GM21381 (cell line): ENCODE measurements at regions not wholly inside any gene's neighbourhood (a gene's known extent, or its start where the extent isn't known, plus 50 kb on each side); places are given as distances from the start of the nearest gene placed in this dataset.
"Not testable (repeated sequence)": the region's sequence is repeated elsewhere in the genome, so short reads cannot be mapped to it uniquely, and the experiment has no call there.

Experiments
- ATAC-seq: cut with Tn5 transposase; IDR thresholded peaks from one replicate; pipeline ENCODE4 v1.9.1; 2021; ENCODE audit warnings: mild to moderate bottlenecking, moderate library complexity; ENCODE audit not compliant: unreplicated experiment

DNA sequence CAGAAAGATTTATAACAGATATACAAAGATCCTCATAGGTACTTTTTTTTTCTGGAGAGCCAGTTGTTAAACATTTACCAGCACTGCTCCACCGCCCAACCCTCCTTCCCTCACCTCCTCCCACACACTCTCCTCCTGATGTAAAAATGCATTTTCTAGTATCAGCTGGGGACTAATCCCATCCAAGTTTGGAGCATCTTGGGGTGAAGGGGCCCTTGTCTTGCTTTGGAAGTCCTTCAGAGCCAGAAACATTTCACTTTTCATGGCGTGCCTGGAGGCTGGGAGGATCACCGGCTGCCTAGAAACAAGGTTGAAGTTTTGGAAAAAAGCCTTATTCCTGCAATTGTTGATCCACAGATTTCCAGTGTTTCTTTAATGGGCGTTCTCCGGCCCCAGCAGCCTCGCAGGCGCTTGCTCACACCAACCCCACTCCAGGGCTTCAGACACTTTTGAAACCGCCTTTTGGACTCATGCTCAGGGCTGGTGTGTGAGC, 165.1 kb upstream of the AFDN start:
- no peak for ATAC-seq

- ATAC-seq, result no peak
Measured at GRCh38 chr6:167662075-167662880, 164.4 kb upstream of the AFDN start.

- no peak for ATAC-seq
Measured at GRCh38 chr6:167662881-167663205, 163.9 kb upstream of the AFDN start.

- ATAC-seq, result no peak
Measured at GRCh38 chr6:167663316-167663715, 163.4 kb upstream of the AFDN start.

GRCh38 chr6:167663784-167664443, 162.8 kb upstream of the AFDN start:
- no peak for ATAC-seq

DNA sequence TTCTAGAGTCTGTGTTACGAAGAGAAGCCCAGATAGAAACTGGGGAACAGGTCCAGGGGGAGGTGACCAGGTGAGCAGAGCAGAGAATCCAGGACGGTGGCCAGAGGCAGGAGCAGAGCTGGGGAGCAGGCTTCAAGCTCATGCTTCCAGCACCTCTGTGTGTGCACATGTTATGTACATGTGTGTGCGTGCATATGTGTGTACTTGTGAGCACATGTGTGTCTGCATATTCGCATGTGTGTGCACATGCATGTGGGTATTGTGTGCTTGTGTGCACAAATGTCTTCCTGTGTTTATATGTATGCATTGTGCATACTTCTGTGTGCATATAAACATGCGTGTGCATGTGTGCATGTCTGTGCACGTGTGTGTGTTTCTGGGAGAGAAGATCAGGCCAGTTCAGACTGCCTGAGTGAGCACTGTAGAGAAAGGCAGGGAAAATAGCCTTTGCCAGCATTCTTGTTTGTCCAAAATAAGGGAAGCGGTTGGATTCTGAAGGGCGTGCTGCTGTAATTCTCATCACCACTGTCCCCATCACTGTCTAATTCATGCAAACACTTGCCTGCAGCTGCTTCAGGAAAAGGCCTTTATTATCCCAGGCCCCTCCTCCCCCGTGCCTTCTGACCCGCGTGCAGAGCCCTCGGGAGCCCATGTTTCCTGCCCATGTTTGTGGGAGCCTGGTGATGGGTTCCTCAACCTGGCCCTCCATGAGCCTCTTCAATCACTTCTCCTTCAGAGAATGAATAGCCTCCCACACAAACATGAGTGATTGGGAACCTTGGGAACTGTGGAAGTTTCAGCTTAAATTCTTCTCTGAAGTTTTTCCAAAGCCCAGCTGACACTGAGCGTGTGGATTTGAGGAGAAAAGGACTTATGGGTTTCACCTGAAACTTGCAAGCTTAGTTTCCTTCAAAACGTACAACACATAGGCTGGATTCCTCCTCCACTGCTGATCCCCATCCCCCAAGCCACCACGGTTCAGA, 161.7 kb upstream of the AFDN start:
- ATAC-seq, result no peak

GRCh38 chr6:167665698-167666330, 160.9 kb upstream of the AFDN start:
- no peak for ATAC-seq

- no peak for ATAC-seq
Measured at GRCh38 chr6:167666571-167667203, 160.0 kb upstream of the AFDN start.

DNA sequence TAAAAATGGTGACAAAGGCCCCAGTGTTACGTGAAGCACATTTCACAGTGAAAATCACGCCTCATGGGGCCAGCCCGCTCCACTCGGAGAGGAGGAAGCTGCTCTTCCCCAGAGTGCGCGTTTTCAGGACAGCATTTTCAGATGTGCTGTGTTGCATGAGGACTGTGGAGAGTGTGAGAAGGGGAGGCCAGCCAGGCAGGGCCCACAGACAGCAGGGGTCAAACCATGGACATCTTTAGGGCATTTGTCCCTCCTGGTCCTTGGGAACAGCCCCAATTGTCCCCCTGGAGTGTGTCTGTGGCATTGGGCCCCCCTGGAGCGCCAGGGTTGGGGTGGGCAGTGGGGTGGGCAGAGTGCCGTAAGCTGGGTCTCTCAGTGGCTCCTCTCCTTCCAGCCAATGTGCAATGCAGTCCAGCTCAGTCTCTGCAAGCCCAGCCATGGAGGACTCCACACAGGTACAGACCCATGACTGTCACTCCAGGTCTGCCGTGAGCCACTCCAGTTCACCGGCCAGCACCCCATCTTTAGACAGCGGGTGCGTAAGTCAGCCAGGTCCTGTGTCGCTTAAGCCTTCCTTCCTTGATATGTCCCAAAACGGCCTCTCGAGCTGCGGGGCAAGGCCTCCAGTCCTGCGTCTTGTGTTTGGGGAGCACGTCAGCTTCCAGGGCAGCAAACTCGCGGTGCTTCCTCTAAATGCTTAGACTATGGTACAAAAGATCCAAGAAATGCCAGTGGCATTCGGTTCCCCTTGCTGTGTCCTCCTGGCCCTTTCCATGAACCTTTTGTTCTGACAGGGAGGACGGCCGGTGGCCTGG, 159.3 kb upstream of the AFDN start:
- no peak for ATAC-seq

DNA sequence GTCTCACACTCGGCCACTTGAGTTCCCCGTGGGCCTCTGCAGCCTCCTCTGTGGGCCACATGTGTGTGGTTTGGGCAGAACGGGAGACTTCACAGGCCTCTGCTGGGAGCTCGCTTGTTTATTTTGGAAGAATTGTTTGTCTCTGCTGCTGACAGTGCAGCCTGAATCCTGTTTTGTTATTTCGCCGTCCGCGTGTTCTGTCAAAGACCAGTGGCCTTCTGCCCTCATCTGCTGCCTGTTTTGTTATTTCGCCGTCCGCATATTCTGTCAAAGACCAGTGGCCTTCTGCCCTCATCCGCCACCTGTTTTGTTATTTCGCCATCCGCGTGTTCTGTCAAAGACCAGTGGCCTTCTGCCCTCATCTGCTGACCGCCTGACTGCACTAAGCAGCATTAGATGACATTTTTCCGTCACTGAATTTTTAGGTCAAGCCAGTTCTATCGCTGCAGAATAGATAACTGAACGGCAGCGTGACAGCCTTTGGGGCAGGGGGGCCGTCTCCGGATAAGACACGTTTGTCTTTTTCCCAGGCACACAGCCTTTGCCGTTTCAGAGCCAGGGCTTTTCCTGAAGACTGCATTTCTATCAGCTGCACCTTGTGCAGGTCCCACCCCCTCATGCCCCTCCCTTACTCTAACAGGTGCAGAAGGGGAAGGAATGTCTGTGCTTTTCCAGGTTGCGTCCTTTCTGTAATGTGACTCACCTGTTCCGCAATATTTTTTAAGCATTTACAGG, 158.5 kb upstream of the AFDN start:
- no peak for ATAC-seq

GRCh38 chr6:167668754-167669552, 157.8 kb upstream of the AFDN start:
- ATAC-seq, result no peak

DNA sequence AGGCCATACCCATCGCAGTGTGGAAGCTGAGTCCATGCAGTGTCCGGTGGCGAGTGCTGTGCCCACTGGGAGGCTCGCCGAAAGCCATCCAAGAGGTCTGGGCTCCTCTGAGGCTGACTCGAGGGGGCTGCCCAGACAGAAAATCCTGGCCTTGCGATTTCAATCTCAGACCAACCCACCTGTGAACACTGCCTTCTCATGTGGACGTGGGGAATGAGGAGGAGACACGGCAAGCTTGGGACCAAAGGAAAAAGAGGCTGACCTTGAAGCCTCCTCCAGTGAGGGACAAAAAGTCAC, 157.2 kb upstream of the AFDN start:
- ATAC-seq, result no peak

GRCh38 chr6:167669870-167670802, 156.6 kb upstream of the AFDN start:
- no peak for ATAC-seq

DNA sequence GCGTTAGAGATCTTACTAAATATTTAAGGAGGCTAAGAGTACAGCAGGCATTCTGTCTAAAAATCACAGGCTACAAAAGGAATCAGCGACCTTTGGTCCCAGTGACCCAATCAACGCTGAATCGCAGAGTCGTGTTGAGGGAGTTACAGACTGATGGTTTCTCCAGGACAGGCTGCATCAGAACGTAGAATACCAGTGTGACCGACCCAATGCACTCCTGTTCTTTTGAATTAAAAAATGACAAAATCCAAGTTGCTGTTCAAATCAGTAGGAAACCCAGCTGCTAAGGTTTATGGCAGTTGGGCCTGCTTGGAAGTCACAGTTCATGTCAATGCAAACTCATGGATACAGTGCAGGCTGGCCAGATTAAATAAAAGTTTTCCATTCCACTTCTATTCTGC, 155.8 kb upstream of the AFDN start:
- ATAC-seq, result no peak

GRCh38 chr6:167671379-167671976, 155.2 kb upstream of the AFDN start:
- ATAC-seq, result not testable (repeated sequence)

GRCh38 chr6:167671977-167672687, 154.6 kb upstream of the AFDN start:
- ATAC-seq, result no peak
